ENCODE measurements at regions not wholly inside any gene's neighbourhood (a gene's known extent, or its start where the extent isn't known, plus 50 kb on each side); places are given as distances from the start of the nearest gene placed in this dataset.

GRCh38 chr17:31794111-31794510 lies 64.9 kb downstream of the COPRS start:
- POLR2A ChIA-PET (ENCODE audit: partially characterized antibody), result no interaction called here

More at GRCh38 chr17:31794111-31794510, 64.9 kb downstream of the COPRS start:
- TF ChIP-seq KDM1A (IDR thresholded peaks at IDR 0.05; ENCODE audit: borderline replicate concordance, low read length), result no peak
- no peak for TF ChIP-seq JUN (IDR thresholded peaks at IDR 0.05; ENCODE audit: low read depth, low read length)
- TF ChIP-seq RBBP5 (IDR thresholded peaks at IDR 0.05; ENCODE audit: borderline replicate concordance, low read depth, low read length), result no peak
- no peak for TF ChIP-seq CEBPB (IDR thresholded peaks at IDR 0.05; ENCODE audit: low read depth, low read length)
- TF ChIP-seq CHD2 (IDR thresholded peaks at IDR 0.05; ENCODE audit: low read length), result no peak
- TF ChIP-seq POLR2AphosphoS5 (IDR thresholded peaks at IDR 0.05; ENCODE audit: low read depth, low read length), result no peak
- no peak for TF ChIP-seq GABPA (IDR thresholded peaks at IDR 0.05; ENCODE audit: borderline replicate concordance, insufficient read depth, low read length)
- no peak for TF ChIP-seq CTBP2 (IDR thresholded peaks at IDR 0.05; ENCODE audit: borderline replicate concordance, insufficient read depth, insufficient read length, low read length)
- DNase-seq (ENCODE audit: low read depth in 1 of 2, low spot score in 2 of 2), result no peak
- no peak overlapping the region for H3K23ac ChIP-seq (ENCODE audit: insufficient read length)
- no peaks in the 10 kb centered on the region for H3K79me1 ChIP-seq (ENCODE audit: low read depth, low read length)
- H2BK12ac ChIP-seq (ENCODE audit: low read depth, low read length), result no peak overlapping the region
- H4K8ac ChIP-seq (ENCODE audit: extremely low read depth, insufficient read depth, low read length), result no peak overlapping the region
- WGBS, 2 experiments (ENCODE audit: extremely low coverage in 1 of 2, insufficient coverage in 1 of 2, insufficient read length in 1 of 2, insufficient replicate concordance in 2 of 2, low coverage in 1 of 2, low lambda C conversion rate in 2 of 2, missing lambda C conversion rate in 1 of 2), result 93% methylated on average over 4 of the region's 5 CpGs; no CpG with 5 or more reads in 1 of the 2 experiments
- H2BK5ac ChIP-seq (ENCODE audit: low read depth, low read length), result no peak overlapping the region
- H3K18ac ChIP-seq (ENCODE audit: extremely low read depth, low read length), result no peak overlapping the region
- no peak overlapping the region for H3K4me3 ChIP-seq (ENCODE audit: extremely low read depth in 1 of 4, insufficient read depth in 2 of 4, low read depth in 3 of 4, low read length in 4 of 4)
- H4K91ac ChIP-seq (replicated peaks; ENCODE audit: insufficient read length, low read length), result no peak overlapping the region
- no peak overlapping the region for H2AK5ac ChIP-seq (ENCODE audit: low read depth, low read length)
- no peak overlapping the region for H2BK15ac ChIP-seq (ENCODE audit: low read length)
- no peak overlapping the region for H3K14ac ChIP-seq (ENCODE audit: insufficient read length)
- H3K4me2 ChIP-seq (ENCODE audit: insufficient read depth in 1 of 2, low read depth in 2 of 2, low read length in 2 of 2), result no peak overlapping the region
- no peaks in the 10 kb centered on the region for H4K20me1 ChIP-seq (replicated peaks in 1 of 2; ENCODE audit: control insufficient read depth in 1 of 2, insufficient read depth in 2 of 2, low read length in 2 of 2)
- H2BK120ac ChIP-seq (replicated peaks; ENCODE audit: low read depth, low read length), result no peak overlapping the region
- CTCF ChIA-PET (ENCODE audit: partially characterized antibody), result interaction anchor here (1.0 kb wide), 1 partner anchor 48 kb away, joined by 4 read pairs; no protein-coding TSS in a partner anchor
- H3K36me3 ChIP-seq (ENCODE audit: control insufficient read depth in 2 of 4, insufficient read depth in 4 of 4, low read length in 3 of 4), result no peaks in the 10 kb centered on the region
- H3K4ac ChIP-seq (replicated peaks; ENCODE audit: insufficient read length, low read depth, low read length), result no peak overlapping the region
- H4K5ac ChIP-seq (ENCODE audit: insufficient read length, low read depth, low read length), result no peak overlapping the region
- no peak overlapping the region for H2AFZ ChIP-seq (ENCODE audit: low read length)
- H3K23me2 ChIP-seq (ENCODE audit: low read depth, low read length), result no peaks in the 10 kb centered on the region
- H3K9me3 ChIP-seq (ENCODE audit: insufficient read depth in 2 of 2, low read depth in 1 of 2, low read length in 1 of 2), result no peaks in the 10 kb centered on the region
- H3K79me2 ChIP-seq (ENCODE audit: control insufficient read depth in 1 of 2, insufficient read depth in 2 of 2, low read length in 2 of 2), result no peaks in the 10 kb centered on the region
- no peak overlapping the region for H3K27ac ChIP-seq (ENCODE audit: low read depth, low read length)
- no peak for FAIRE-seq
- no peaks in the 10 kb centered on the region for H3K4me1 ChIP-seq (replicated peaks in 1 of 4; ENCODE audit: control insufficient read depth in 3 of 4, insufficient read depth in 4 of 4, low read length in 3 of 4)
- no peaks in the 10 kb centered on the region for H3K27me3 ChIP-seq (replicated peaks in 1 of 4; ENCODE audit: control insufficient read depth in 3 of 4, extremely low read depth in 1 of 4, insufficient read depth in 3 of 4, low read length in 3 of 4)
- no peak overlapping the region for H3K9ac ChIP-seq (replicated peaks in 1 of 4; ENCODE audit: extremely low read depth in 1 of 4, low read depth in 3 of 4, low read length in 3 of 4)
- H3K56ac ChIP-seq (replicated peaks; ENCODE audit: insufficient read length, low read depth, low read length), result no peak overlapping the region
- no peak overlapping the region for H2BK20ac ChIP-seq (ENCODE audit: low read length)

Measured in H1 (cell line).